ENCODE measurements at regions not wholly inside any gene's neighbourhood (a gene's known extent, or its start where the extent isn't known, plus 50 kb on each side); places are given as distances from the start of the nearest gene placed in this dataset.

- TF ChIP-seq GABPA (IDR thresholded peaks at IDR 0.05 in 1 of 2, conservative IDR thresholded peaks at IDR 0.05 in 1 of 2) (no peak), EGR1 (IDR thresholded peaks at IDR 0.05; ENCODE audit: low read depth in 2 of 2) (no peak), ZBTB33 (IDR thresholded peaks at IDR 0.05) (no peak), HNF4A (conservative IDR thresholded peaks at IDR 0.05) (no peak), HNF4G (IDR thresholded peaks at IDR 0.05) (no peak), RAD21 (IDR thresholded peaks at IDR 0.05) (no peak)
Measured at GRCh38 chr3:127096256-127097071, 96.5 kb upstream of the PRR23E start (continued).

- 90% methylated on average over 4 of the region's 4 CpGs for WGBS
Measured at GRCh38 chr3:127097072-127097405, 95.9 kb upstream of the PRR23E start.

More at GRCh38 chr3:127097072-127097405, 95.9 kb upstream of the PRR23E start:
- H3K4me1 ChIP-seq (ENCODE audit: control insufficient read depth in 4 of 4, insufficient read depth in 4 of 4, low read length in 3 of 4): no peaks in the 10 kb centered on the region
- TF ChIP-seq REST (IDR thresholded peaks at IDR 0.05): no peak
- TF ChIP-seq ATF3 (IDR thresholded peaks at IDR 0.05): no peak
- no peak for TF ChIP-seq ZBTB33 (IDR thresholded peaks at IDR 0.05)
- TF ChIP-seq HNF4A (conservative IDR thresholded peaks at IDR 0.05): no peak
- DNase-seq (ENCODE audit: low spot score): no peak
- no peak overlapping the region for H3K27ac ChIP-seq (ENCODE audit: low read depth in 1 of 2, low read length in 2 of 2)
- no peak overlapping the region for H3K9ac ChIP-seq (ENCODE audit: low read depth in 1 of 2, low read length in 2 of 2)
- H3K36me3 ChIP-seq (ENCODE audit: control insufficient read depth in 4 of 4, insufficient read depth in 3 of 4, low read depth in 1 of 4, low read length in 3 of 4): no peaks in the 10 kb centered on the region
- peaks cover 0 to 2% (median 0%) of the 10 kb centered on the region in 4 donors for H3K9me3 ChIP-seq (ENCODE audit: control insufficient read depth in 4 of 4, low read length in 3 of 4)
- no peak overlapping the region for H3K4me3 ChIP-seq (ENCODE audit: low read depth in 1 of 3, low read length in 3 of 3)
- H3K27me3 ChIP-seq (ENCODE audit: control insufficient read depth in 4 of 4, insufficient read depth in 4 of 4, low read length in 3 of 4): no peaks in the 10 kb centered on the region
